Activated T-cell treated with anti-CD3 and anti-CD28 coated beads, Interleukin-2, amount 50 U/mL, for 24 hours (primary cell): ENCODE measurements at regions not wholly inside any gene's neighbourhood (a gene's known extent, or its start where the extent isn't known, plus 50 kb on each side); places are given as distances from the start of the nearest gene placed in this dataset.

Experiments used
- DNase-seq: peaks from one replicate; pipeline ENCODE4 v3.0.0-alpha.2; 2020
- H3K27ac Mint-ChIP-seq: 2 replicates; pipeline ENCODE4 v1.8.0; 2020; ENCODE audit warnings: mild to moderate bottlenecking, mixed read lengths
- H3K27me3 Mint-ChIP-seq: 2 replicates; pipeline ENCODE4 v1.8.0; 2020; ENCODE audit warnings: mixed read lengths
- H3K36me3 Mint-ChIP-seq: 2 replicates; pipeline ENCODE4 v1.8.0; 2020; ENCODE audit warnings: low read depth, mixed read lengths
- H3K4me1 Mint-ChIP-seq: 2 replicates; pipeline ENCODE4 v1.8.0; 2020; ENCODE audit warnings: low read depth, mixed read lengths
- H3K4me3 Mint-ChIP-seq: 2 replicates; pipeline ENCODE4 v1.8.0; 2020; ENCODE audit warnings: mild to moderate bottlenecking, moderate library complexity, mixed read lengths
- H3K9me3 Mint-ChIP-seq: 2 replicates; pipeline ENCODE4 v1.8.0; 2020; ENCODE audit warnings: mixed read lengths

GRCh38 chr9:16247188-16247875 is 623.1 kb downstream of the BNC2 start:
- Mint-ChIP-seq H3K4me1 (no peaks in the 10 kb centered on the region), H3K4me3 (no peak overlapping the region), H3K36me3 (no peaks in the 10 kb centered on the region), H3K27ac (no peak overlapping the region), H3K9me3 (peaks cover 2% of the 10 kb centered on the region), H3K27me3 (no peaks in the 10 kb centered on the region)
- DNase-seq = no peak

- Mint-ChIP-seq H3K27me3 (no peaks in the 10 kb centered on the region), H3K36me3 (no peaks in the 10 kb centered on the region), H3K9me3 (peaks cover 2% of the 10 kb centered on the region), H3K4me3 (no peak overlapping the region), H3K27ac (no peak overlapping the region), H3K4me1 (no peaks in the 10 kb centered on the region)
- DNase-seq = no peak
These were observed 621.6 kb downstream of the BNC2 start for GRCh38 chr9:16248822-16249221.

GRCh38 chr9:16252616-16253015 is 617.9 kb downstream of the BNC2 start:
- H3K27ac Mint-ChIP-seq = no peak overlapping the region
- H3K9me3 Mint-ChIP-seq = peaks cover 2% of the 10 kb centered on the region
- DNase-seq = no peak
- H3K27me3 Mint-ChIP-seq = no peaks in the 10 kb centered on the region
- H3K4me3 Mint-ChIP-seq = no peak overlapping the region
- no peaks in the 10 kb centered on the region for H3K36me3 Mint-ChIP-seq
- no peaks in the 10 kb centered on the region for H3K4me1 Mint-ChIP-seq

- Mint-ChIP-seq H3K36me3 (no peaks in the 10 kb centered on the region), H3K9me3 (peaks cover 2% of the 10 kb centered on the region), H3K4me1 (no peaks in the 10 kb centered on the region), H3K27me3 (no peaks in the 10 kb centered on the region), H3K27ac (no peak overlapping the region), H3K4me3 (no peak overlapping the region)
- no peak for DNase-seq
These were observed 615.8 kb downstream of the BNC2 start for GRCh38 chr9:16254674-16255073.

GRCh38 chr9:16255217-16255616 is 615.3 kb downstream of the BNC2 start:
- DNase-seq = no peak
- Mint-ChIP-seq H3K36me3 (no peaks in the 10 kb centered on the region), H3K4me1 (no peaks in the 10 kb centered on the region), H3K9me3 (peaks cover 2% of the 10 kb centered on the region), H3K4me3 (no peak overlapping the region), H3K27me3 (no peaks in the 10 kb centered on the region), H3K27ac (no peak overlapping the region)

GRCh38 chr9:16257604-16258003 is 612.9 kb downstream of the BNC2 start:
- Mint-ChIP-seq H3K27ac (no peak overlapping the region), H3K9me3 (no peaks in the 10 kb centered on the region), H3K4me1 (no peaks in the 10 kb centered on the region), H3K4me3 (no peak overlapping the region), H3K27me3 (no peaks in the 10 kb centered on the region), H3K36me3 (no peaks in the 10 kb centered on the region)
- no peak for DNase-seq

- Mint-ChIP-seq H3K27ac (no peak overlapping the region), H3K9me3 (no peaks in the 10 kb centered on the region), H3K36me3 (no peaks in the 10 kb centered on the region), H3K4me3 (no peak overlapping the region), H3K27me3 (no peaks in the 10 kb centered on the region), H3K4me1 (no peaks in the 10 kb centered on the region)
- DNase-seq = no peak
These were observed 612.3 kb downstream of the BNC2 start for GRCh38 chr9:16258191-16258590.

GRCh38 chr9:16258708-16259107 is 611.8 kb downstream of the BNC2 start:
- Mint-ChIP-seq H3K4me1 (no peaks in the 10 kb centered on the region), H3K36me3 (no peaks in the 10 kb centered on the region), H3K4me3 (no peak overlapping the region), H3K9me3 (no peaks in the 10 kb centered on the region), H3K27ac (no peak overlapping the region), H3K27me3 (no peaks in the 10 kb centered on the region)
- DNase-seq = no peak

GRCh38 chr9:16262477-16263261 is 607.8 kb downstream of the BNC2 start:
- no peaks in the 10 kb centered on the region for H3K36me3 Mint-ChIP-seq
- DNase-seq = no peak
- H3K9me3 Mint-ChIP-seq = peaks cover 2% of the 10 kb centered on the region
- no peaks in the 10 kb centered on the region for H3K27me3 Mint-ChIP-seq
- H3K4me1 Mint-ChIP-seq = no peaks in the 10 kb centered on the region
- no peak overlapping the region for H3K4me3 Mint-ChIP-seq
- no peak overlapping the region for H3K27ac Mint-ChIP-seq

GRCh38 chr9:16265688-16266087 is 604.8 kb downstream of the BNC2 start:
- Mint-ChIP-seq H3K27ac (no peak overlapping the region), H3K27me3 (no peaks in the 10 kb centered on the region), H3K9me3 (peaks cover 2% of the 10 kb centered on the region), H3K36me3 (no peaks in the 10 kb centered on the region), H3K4me1 (no peaks in the 10 kb centered on the region), H3K4me3 (no peak overlapping the region)
- DNase-seq = no peak

- Mint-ChIP-seq H3K4me3 (no peak overlapping the region), H3K4me1 (no peaks in the 10 kb centered on the region), H3K36me3 (no peaks in the 10 kb centered on the region), H3K9me3 (peaks cover 2% of the 10 kb centered on the region), H3K27me3 (no peaks in the 10 kb centered on the region), H3K27ac (no peak overlapping the region)
- no peak for DNase-seq
These were observed 603.7 kb downstream of the BNC2 start for GRCh38 chr9:16266648-16267276.

- Mint-ChIP-seq H3K4me3 (no peak overlapping the region), H3K27ac (no peak overlapping the region), H3K36me3 (no peaks in the 10 kb centered on the region), H3K9me3 (peaks cover 2% of the 10 kb centered on the region), H3K27me3 (no peaks in the 10 kb centered on the region), H3K4me1 (no peaks in the 10 kb centered on the region)
- DNase-seq = no peak
These were observed 603.0 kb downstream of the BNC2 start for GRCh38 chr9:16267281-16268066.

GRCh38 chr9:16268067-16268881 is 602.2 kb downstream of the BNC2 start:
- Mint-ChIP-seq H3K27me3 (no peaks in the 10 kb centered on the region), H3K27ac (no peak overlapping the region), H3K4me3 (no peak overlapping the region), H3K4me1 (no peaks in the 10 kb centered on the region), H3K9me3 (peaks cover 2% of the 10 kb centered on the region), H3K36me3 (no peaks in the 10 kb centered on the region)
- no peak for DNase-seq

GRCh38 chr9:16271967-16272366 is 598.5 kb downstream of the BNC2 start:
- Mint-ChIP-seq H3K4me3 (no peak overlapping the region), H3K4me1 (no peaks in the 10 kb centered on the region), H3K9me3 (peaks cover 6% of the 10 kb centered on the region), H3K27ac (no peak overlapping the region), H3K27me3 (no peaks in the 10 kb centered on the region), H3K36me3 (no peaks in the 10 kb centered on the region)
- DNase-seq = no peak
